T-helper 2 cell (primary cell): ENCODE measurements at regions not wholly inside any gene's neighbourhood (a gene's known extent, or its start where the extent isn't known, plus 50 kb on each side); places are given as distances from the start of the nearest gene placed in this dataset.

Experiments
- DNase-seq, 5 experiments: peaks; one replicate each; pipeline versions ENCODE4 v3.0.0 to v3.0.0-alpha.2; 2012 to 2022

DNA sequence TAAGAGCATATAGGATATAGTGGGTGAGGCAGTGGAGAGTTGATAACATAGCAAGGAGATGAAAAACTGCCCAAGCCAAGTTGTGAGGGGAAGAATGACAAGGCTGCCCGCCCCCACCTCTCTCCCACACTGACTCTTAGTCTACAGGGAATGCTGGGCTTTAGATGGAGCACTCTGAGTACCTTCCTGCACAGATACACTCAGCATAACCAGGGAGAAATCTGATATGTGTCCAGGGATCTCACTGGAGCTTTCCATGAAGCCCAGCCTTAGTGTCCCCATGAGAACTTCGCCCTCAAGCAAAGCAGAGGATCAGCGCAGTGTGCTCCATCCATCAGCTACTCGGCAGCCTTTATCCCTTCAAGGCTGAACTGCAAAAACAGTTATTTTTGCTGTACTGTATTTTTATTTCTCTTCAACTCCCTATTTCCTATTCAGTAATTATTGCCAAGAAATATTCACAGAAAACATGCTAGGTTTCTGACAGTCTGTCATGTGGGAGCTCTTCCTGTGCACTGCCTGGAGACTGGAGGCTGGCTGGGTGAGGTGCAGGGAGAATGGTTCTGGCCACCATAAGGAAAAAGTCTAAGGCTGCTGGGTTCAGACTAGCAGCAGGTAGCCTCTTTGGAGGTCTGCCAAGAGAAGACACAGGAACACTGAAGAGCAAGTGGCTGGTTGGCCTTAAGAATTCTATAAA, 475.2 kb upstream of the PPP2R3A start:
- DNase-seq: no peak

DNA sequence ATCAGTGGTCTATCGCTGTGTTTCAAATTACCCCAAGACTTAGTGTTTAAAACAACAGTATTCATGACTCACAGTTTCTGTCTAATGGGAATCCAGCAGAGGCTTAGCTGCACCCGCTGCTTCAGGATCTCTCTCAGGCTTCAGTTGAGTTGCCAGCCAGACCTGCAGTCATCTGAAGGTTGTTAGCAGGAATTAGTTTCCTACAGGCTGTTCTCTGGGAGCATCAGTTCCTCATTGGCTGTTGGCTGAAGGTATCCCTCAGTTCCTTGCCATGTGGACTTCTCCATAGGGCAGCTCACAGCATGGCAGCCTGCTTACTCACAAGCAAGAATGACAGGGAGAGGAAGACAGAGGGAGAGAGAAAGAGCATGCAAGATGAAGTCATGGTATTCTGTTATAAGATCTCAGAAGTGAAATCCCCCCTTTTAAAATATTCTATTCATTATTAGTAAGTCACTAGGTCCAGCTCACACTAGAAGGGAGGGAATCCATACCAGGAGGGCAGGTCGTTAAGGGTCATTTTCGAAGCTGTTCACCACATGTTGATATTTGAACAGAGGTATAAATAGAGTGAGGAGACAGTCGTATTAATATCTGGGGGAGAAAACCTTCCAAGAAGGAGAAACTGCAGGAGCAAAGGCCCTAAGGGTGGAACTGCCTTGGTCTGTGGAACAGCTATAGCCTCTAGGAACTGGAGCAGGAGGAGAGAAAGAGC, 473.9 kb upstream of the PPP2R3A start:
- DNase-seq: no peak

DNA sequence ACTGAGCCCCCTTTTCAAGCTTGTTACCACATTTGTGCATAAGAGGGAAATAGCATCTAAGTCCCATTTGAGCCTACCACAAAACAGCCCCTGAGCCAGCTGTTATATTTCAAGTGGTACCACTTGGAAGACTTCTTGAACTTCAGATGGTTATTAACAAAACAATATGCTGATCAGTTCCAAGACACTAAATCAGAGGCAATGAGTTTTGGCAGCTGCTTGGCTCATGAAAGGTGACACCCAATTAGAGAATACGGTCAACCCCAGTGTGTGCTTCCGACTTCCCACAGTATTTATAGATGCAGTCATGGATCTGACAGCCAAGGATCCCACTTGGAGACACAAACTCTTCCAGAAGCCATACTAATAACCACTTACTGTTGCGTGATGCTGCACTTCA, 469.6 kb upstream of the PPP2R3A start:
- DNase-seq: no peak

- peak in 1 of 5 experiments; percentile 3 for DNase-seq
These were observed 467.5 kb upstream of the PPP2R3A start for GRCh38 chr3:135497979-135498378.

GRCh38 chr3:135499426-135499825, 466.1 kb upstream of the PPP2R3A start:
- no peak for DNase-seq

DNA sequence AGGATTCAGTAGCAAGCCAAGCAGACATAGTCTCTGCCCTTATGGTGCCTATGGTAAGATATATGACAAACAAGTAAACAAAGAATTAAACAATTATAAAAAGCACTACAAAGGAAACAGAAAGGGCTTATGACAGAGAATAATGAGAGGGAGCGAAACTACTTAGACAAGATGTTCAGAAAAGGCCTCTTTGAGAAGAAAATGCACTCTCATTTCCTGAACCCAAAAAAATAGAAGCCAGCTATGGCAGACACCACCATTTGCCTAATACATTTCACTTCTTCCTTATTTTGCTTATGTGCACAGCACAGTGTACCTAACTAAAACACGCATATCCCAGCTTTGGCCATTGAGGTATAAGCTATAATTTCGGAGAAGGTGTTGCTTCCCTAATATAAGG, 465.5 kb upstream of the PPP2R3A start:
- DNase-seq: no peak

DNA sequence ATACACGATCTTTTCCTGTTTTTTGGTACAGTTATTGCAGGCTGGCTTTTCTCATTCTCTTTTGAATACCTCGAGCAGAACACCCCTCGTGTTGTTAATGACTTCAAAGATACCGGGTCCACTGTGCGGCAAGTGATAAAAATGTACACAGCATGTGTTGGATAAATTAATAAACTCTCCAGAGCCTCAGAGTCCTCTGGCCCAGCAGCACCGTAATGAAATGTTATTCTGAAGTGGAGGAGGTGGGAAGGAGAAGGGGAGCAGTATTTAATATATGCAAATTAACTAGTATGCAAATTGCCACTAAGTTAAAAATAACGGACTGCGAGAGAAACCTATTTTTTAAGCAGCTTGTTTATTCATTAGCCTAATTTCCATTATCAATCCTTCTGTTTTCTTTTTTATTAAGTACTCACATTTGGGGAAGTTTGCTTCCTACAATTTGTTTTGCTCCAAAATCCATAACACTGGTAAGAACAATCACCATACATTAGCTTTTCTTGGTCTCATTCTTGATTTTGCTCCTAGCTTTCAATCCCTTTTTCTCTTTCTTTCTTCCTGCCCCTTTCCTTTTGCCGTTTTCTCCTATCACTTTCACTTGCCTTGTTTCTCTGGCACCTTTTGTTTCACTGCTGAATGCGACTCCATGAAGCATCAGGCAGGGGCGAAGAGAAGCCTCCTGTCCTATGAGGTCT, 462.3 kb upstream of the PPP2R3A start:
- no peak for DNase-seq

GRCh38 chr3:135503760-135504686, 461.5 kb upstream of the PPP2R3A start:
- DNase-seq: peak in 2 of 5 experiments; percentile 3 to 48

GRCh38 chr3:135513106-135514059, 452.1 kb upstream of the PPP2R3A start:
- peak in 1 of 5 experiments; percentile 46 for DNase-seq

GRCh38 chr3:135514060-135514448, 451.5 kb upstream of the PPP2R3A start:
- no peak for DNase-seq

- DNase-seq: no peak
These were observed 449.4 kb upstream of the PPP2R3A start for GRCh38 chr3:135516143-135516542.

DNA sequence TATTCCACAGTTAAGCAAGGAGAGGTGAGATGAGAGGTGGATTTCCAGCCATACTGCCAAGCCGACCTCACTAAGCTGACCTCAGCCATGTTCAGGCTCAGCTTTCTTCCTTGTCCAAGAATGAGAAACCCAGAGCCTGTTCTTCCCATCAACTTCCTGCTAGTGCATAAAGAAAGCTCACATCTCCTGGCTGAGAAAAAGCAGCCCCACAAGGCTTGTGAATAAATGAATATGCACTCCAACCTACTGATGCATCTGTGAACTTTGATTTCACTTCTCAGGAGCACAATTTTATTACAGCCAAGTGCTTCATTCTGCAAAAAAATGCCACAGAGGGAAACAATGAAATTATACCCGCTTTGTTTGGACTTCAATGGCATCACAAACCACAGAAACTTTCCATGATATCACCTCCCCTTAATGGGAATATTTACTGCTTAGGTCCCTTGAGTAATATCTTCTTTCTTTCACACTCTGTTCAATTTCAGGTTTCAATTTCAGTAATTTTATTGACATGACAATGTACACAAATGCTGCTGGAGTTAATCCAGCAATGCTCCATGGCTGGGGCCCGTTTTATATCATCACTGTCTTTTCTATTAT, 437.0 kb upstream of the PPP2R3A start:
- no peak for DNase-seq

DNA sequence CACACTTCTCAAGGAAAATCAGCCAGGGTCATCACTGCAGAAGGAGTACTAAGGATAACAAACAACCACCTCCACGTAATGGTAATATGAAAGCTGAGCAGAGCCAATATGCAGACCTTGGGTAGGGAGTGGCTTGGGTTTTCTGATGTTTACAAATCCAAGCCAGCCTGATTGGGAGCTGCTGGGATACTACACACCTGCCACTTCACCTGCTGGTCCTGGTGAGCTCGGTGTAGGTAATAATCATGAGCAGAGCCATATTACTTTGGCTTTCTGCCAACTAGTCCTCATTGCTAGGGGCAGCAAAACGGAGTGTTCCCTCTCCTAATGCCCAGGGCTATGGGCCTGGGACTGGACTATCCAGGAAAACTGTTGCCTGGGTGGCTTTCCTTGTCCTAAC, 433.5 kb upstream of the PPP2R3A start:
- no peak for DNase-seq

- no peak for DNase-seq
These were observed 427.4 kb upstream of the PPP2R3A start for GRCh38 chr3:135538123-135538522.

- no peak for DNase-seq
These were observed 426.2 kb upstream of the PPP2R3A start for GRCh38 chr3:135539351-135539750.

- no peak for DNase-seq
These were observed 425.7 kb upstream of the PPP2R3A start for GRCh38 chr3:135539854-135540253.

DNA sequence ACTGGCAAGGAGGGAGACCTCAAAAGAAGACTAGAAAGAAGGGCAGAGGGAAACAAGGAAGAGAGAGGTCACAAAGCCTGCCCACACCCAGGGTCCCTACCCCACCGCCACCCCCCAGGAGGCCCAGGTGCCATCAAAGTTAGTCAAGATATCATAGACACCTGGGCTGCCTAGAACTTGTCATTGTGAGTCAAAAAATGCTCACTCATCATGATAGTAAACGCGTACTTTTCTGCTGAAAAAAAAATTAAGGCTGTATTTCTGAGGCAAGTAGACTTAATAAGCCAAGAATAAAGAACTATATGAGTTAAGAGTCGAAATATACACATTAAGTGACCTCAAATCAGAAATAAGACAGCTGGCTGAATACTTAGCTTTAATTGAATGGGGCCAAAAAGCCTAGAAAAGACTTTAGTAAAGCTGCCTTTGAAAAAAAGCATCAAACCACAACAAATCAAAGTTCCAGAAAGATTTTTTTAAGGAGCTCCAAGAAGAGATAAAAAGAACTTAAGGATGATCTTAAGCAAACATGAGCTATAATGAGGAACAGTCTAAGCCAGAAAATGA, 415.5 kb upstream of the PPP2R3A start:
- DNase-seq: no peak

GRCh38 chr3:135556174-135556573, 409.4 kb upstream of the PPP2R3A start:
- DNase-seq: no peak

GRCh38 chr3:135558150-135558783, 407.3 kb upstream of the PPP2R3A start:
- no peak for DNase-seq

- DNase-seq: no peak
These were observed 406.6 kb upstream of the PPP2R3A start for GRCh38 chr3:135558906-135559305.
